Peyer's patch (tissue), 4 donors: ENCODE measurements at regions not wholly inside any gene's neighbourhood (a gene's known extent, or its start where the extent isn't known, plus 50 kb on each side); places are given as distances from the start of the nearest gene placed in this dataset.

Experiments
- DNase-seq, 3 donors: peaks; one replicate each; pipeline ENCODE4 v3.0.0-alpha.2; 2017 to 2019
- H3K27ac ChIP-seq, 4 donors: fragments of 200-600 bp; sonication (generic); one replicate each; pipeline ENCODE4 v1.5.1; 2016 to 2019
- H3K27me3 ChIP-seq, 2 donors: fragments of 200-600 bp; sonication (generic); one replicate each; pipeline ENCODE4 v1.5.1; 2019
- H3K36me3 ChIP-seq, 3 donors: fragments of 200-600 bp; sonication (generic); one replicate each; pipeline ENCODE4 v1.5.1; 2016 to 2019
- H3K4me1 ChIP-seq, 4 donors: fragments of 200-600 bp; sonication (generic); one replicate each; pipeline ENCODE4 v1.5.1; 2016 to 2019
- H3K4me3 ChIP-seq, 4 donors: fragments of 200-600 bp; sonication (generic); 1 replicate in 3 of 4; 2 replicates in 1 of 4; pipeline ENCODE4 v1.5.1; 2016 to 2019; ENCODE audit warnings: mild to moderate bottlenecking in 1 of 4
- H3K9me3 ChIP-seq, 4 donors: fragments of 200-600 bp; sonication (generic); one replicate each; pipeline ENCODE4 v1.5.1; 2016 to 2019; ENCODE audit warnings: mild to moderate bottlenecking in 1 of 4
- POLR2A ChIP-seq, 2 donors: fragments of 450-650 bp; IDR thresholded peaks; one replicate each; pipeline ENCODE4 v1.5.1; 2017; ENCODE audit warnings: antibody characterized with exemption in 2 of 2, mild to moderate bottlenecking in 2 of 2, moderate library complexity in 2 of 2
- TF ChIP-seq, protein P1 (sequence below), 6 experiments: fragments of 450-650 bp in 4 of 6; fragments of 200-600 bp in 2 of 6; sonication (generic) in 1 of 6; IDR thresholded peaks; one replicate each; pipeline ENCODE4 v1.5.1; 2017 to 2019; ENCODE audit warnings: antibody characterized with exemption in 6 of 6, mild to moderate bottlenecking in 3 of 6, moderate library complexity in 1 of 6

DNA sequence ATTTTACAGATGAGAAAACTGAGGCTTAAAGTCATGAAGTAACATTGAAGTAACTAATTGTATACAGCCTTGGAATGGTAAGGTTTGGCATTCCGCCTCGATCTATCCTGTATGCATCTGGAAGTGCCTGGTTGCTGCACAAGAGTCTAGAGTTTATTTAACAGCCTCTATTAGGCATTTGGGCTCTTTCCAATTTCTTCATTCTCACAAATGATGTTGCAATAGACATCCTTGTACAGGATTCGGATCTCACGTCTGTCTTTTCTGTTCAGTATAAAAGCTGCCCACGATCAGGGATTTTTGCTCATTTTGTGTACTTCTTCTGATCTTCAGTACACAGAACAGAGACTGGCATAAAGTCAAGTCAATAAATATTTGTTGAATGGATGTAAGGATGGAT, 100.5 kb downstream of the AIPL1 start:
- no peaks in the 10 kb centered on the region for H3K36me3 ChIP-seq
- no peaks in the 10 kb centered on the region for H3K4me1 ChIP-seq
- TF ChIP-seq, protein P1, sequence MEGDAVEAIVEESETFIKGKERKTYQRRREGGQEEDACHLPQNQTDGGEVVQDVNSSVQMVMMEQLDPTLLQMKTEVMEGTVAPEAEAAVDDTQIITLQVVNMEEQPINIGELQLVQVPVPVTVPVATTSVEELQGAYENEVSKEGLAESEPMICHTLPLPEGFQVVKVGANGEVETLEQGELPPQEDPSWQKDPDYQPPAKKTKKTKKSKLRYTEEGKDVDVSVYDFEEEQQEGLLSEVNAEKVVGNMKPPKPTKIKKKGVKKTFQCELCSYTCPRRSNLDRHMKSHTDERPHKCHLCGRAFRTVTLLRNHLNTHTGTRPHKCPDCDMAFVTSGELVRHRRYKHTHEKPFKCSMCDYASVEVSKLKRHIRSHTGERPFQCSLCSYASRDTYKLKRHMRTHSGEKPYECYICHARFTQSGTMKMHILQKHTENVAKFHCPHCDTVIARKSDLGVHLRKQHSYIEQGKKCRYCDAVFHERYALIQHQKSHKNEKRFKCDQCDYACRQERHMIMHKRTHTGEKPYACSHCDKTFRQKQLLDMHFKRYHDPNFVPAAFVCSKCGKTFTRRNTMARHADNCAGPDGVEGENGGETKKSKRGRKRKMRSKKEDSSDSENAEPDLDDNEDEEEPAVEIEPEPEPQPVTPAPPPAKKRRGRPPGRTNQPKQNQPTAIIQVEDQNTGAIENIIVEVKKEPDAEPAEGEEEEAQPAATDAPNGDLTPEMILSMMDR (IDR thresholded peaks at IDR 0.05): no peak
- TF ChIP-seq POLR2A (IDR thresholded peaks at IDR 0.05): no peak
- H3K27me3 ChIP-seq: no peaks in the 10 kb centered on the region
- no peak for DNase-seq
- H3K27ac ChIP-seq: no peak overlapping the region
- H3K9me3 ChIP-seq: no peaks in the 10 kb centered on the region
- no peak overlapping the region for H3K4me3 ChIP-seq

DNA sequence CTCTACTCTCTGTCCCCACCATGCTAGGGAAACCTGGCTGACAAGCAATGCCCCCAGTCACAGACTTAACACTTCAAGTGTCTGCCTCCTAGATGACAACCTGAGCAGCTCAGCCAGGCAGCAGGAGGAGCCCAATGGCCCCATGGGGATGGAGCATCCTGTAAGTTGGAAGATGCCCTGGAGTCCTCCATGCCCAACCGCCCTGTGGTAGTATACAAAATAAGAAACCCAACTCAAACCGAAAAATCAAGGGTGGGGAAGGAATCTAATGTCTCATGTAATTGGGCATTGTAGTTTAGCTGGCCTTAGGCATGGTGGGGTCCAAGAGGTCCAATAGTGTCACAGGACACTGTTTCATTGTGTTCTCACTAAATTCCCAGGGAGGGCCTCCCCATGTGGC, 104.0 kb downstream of the AIPL1 start:
- Histone ChIP-seq H3K4me1 (no peaks in the 10 kb centered on the region), H3K36me3 (no peaks in the 10 kb centered on the region), H3K9me3 (no peaks in the 10 kb centered on the region), H3K27ac (no peak overlapping the region), H3K4me3 (no peak overlapping the region), H3K27me3 (no peaks in the 10 kb centered on the region)
- DNase-seq: no peak
- TF ChIP-seq POLR2A (IDR thresholded peaks at IDR 0.05): no peak
- TF ChIP-seq, protein P1 (IDR thresholded peaks at IDR 0.05): no peak

DNA sequence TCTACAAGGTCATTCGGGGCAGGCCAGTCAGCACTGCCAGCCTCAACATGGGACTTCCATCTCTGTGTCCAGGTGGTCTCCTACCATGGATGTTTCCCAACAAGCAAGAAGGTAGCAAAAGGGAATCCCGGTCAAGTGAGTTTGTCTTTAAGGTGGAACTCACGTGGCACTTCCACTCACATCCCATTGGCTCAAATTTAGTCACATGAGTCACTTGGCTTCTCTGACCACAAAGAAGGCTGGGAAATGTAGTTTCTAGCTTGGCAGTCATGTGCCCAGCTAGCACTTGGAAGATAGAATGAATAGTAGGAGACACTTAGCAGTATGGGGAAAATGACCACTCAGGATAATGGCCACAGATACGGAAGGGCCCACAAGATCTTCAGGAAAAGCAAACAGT, 106.6 kb downstream of the AIPL1 start:
- no peaks in the 10 kb centered on the region for H3K9me3 ChIP-seq
- no peaks in the 10 kb centered on the region for H3K27me3 ChIP-seq
- no peak overlapping the region for H3K4me3 ChIP-seq
- TF ChIP-seq, protein P1 (IDR thresholded peaks at IDR 0.05): no peak
- no peak for TF ChIP-seq POLR2A (IDR thresholded peaks at IDR 0.05)
- H3K4me1 ChIP-seq: no peaks in the 10 kb centered on the region
- DNase-seq: no peak
- no peaks in the 10 kb centered on the region for H3K36me3 ChIP-seq
- no peak overlapping the region for H3K27ac ChIP-seq

DNA sequence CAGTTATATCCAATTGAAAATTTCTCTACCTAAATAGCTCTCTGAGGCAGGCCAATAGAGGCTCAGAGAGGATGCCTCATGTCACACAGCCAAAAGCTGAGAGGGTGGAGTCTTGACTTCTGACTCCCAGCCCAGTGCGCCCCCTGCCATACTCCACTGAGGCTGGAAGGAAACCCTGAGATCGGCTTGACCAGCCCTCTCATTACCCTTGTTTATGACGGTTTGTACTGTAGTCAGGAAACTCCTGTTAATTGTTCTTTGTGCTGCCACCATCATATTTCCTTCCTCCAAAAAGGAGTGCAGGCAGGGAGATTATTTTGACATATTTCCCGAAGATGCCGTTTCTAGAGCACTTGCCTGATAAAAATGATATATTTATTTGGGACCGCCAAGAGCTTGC, 107.9 kb downstream of the AIPL1 start:
- H3K9me3 ChIP-seq: no peaks in the 10 kb centered on the region
- no peaks in the 10 kb centered on the region for H3K36me3 ChIP-seq
- H3K4me3 ChIP-seq: no peak overlapping the region
- H3K4me1 ChIP-seq: no peaks in the 10 kb centered on the region
- no peak for DNase-seq
- no peak overlapping the region for H3K27ac ChIP-seq
- no peaks in the 10 kb centered on the region for H3K27me3 ChIP-seq
- TF ChIP-seq, protein P1 (IDR thresholded peaks at IDR 0.05): no peak
- TF ChIP-seq POLR2A (IDR thresholded peaks at IDR 0.05): no peak

DNA sequence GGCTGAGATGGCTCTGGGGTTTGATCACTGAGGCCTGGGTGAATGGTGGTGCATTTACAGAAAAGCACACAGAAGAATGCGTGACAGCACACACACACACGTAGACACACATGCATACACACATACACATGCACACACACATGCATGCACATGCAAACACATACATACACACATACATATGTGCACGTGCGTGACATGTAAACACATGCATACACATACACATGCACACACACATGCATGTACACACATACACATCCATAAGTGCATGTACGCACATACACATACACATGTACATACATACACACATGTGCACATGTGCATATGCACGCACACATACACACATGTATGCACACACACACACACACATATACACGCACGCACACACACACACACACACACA, 108.4 kb downstream of the AIPL1 start:
- Histone ChIP-seq H3K9me3 (no peaks in the 10 kb centered on the region), H3K27me3 (no peaks in the 10 kb centered on the region), H3K4me1 (no peaks in the 10 kb centered on the region), H3K27ac (no peak overlapping the region), H3K36me3 (no peaks in the 10 kb centered on the region), H3K4me3 (no peak overlapping the region)
- DNase-seq: no peak
- TF ChIP-seq POLR2A (IDR thresholded peaks at IDR 0.05): no peak
- TF ChIP-seq, protein P1 (IDR thresholded peaks at IDR 0.05): no peak

DNA sequence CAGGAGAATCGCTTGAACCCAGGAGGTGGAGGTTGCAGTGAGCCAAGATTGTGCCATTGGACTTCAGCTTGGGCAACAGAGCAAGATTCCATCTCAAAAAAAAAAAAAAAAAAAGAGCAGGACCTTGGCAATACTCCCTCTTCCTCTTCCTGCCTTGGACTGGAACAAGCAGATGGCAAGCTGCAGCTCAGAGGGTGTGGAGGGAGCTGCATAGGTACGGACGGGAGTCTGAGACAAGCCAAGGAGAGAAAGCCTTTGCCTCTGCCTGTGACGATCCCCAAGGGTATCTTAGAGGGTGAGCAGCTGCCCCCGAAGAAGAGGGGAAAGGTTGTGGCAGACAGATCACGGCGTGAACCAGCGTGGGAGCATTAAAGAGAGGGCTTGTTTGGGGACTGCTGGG, 109.2 kb downstream of the AIPL1 start:
- H3K4me3 ChIP-seq: no peak overlapping the region
- no peak for TF ChIP-seq POLR2A (IDR thresholded peaks at IDR 0.05)
- TF ChIP-seq, protein P1 (IDR thresholded peaks at IDR 0.05): no peak
- H3K36me3 ChIP-seq: no peaks in the 10 kb centered on the region
- H3K9me3 ChIP-seq: no peaks in the 10 kb centered on the region
- no peaks in the 10 kb centered on the region for H3K4me1 ChIP-seq
- H3K27me3 ChIP-seq: no peaks in the 10 kb centered on the region
- H3K27ac ChIP-seq: no peak overlapping the region
- no peak for DNase-seq
